DMS 273 treated with DMSO at 0.1 percent for 48 hours (cell line): ENCODE measurements at regions not wholly inside any gene's neighbourhood (a gene's known extent, or its start where the extent isn't known, plus 50 kb on each side); places are given as distances from the start of the nearest gene placed in this dataset.

Source experiments
- DNase-seq: peaks from one replicate; lab custom pipeline; 2025; lab: John Stamatoyannopoulos, UW

GRCh38 chr2:155157065-155157464 lies 458.6 kb downstream of the KCNJ3 start:
- no peak for DNase-seq

GRCh38 chr2:155151945-155152344 lies 453.4 kb downstream of the KCNJ3 start:
- peak; percentile 57 for DNase-seq

- DNase-seq: no peak
These were observed 453.0 kb downstream of the KCNJ3 start for GRCh38 chr2:155151472-155151871.

GRCh38 chr2:155145758-155146229 lies 447.3 kb downstream of the KCNJ3 start:
- DNase-seq: peak; percentile 97

- no peak for DNase-seq
These were observed 442.9 kb downstream of the KCNJ3 start for GRCh38 chr2:155141418-155141817.

GRCh38 chr2:155125585-155126230 lies 427.2 kb downstream of the KCNJ3 start:
- DNase-seq: no peak

- no peak for DNase-seq
These were observed 417.4 kb downstream of the KCNJ3 start for GRCh38 chr2:155115846-155116245.

- no peak for DNase-seq
These were observed 412.6 kb downstream of the KCNJ3 start for GRCh38 chr2:155111070-155111469.

- no peak for DNase-seq
These were observed 411.0 kb downstream of the KCNJ3 start for GRCh38 chr2:155109527-155109926.

GRCh38 chr2:155100261-155100660 lies 401.8 kb downstream of the KCNJ3 start:
- no peak for DNase-seq

GRCh38 chr2:155099784-155100183 lies 401.3 kb downstream of the KCNJ3 start:
- no peak for DNase-seq

- DNase-seq: no peak
These were observed 397.1 kb downstream of the KCNJ3 start for GRCh38 chr2:155095613-155096012.

- DNase-seq: no peak
These were observed 381.9 kb downstream of the KCNJ3 start for GRCh38 chr2:155080373-155080772.

GRCh38 chr2:155070489-155070888 lies 372.0 kb downstream of the KCNJ3 start:
- DNase-seq: peak; percentile 96

- DNase-seq: no peak
These were observed 364.4 kb downstream of the KCNJ3 start for GRCh38 chr2:155062922-155063258.

- peak; percentile 63 for DNase-seq
These were observed 363.9 kb downstream of the KCNJ3 start for GRCh38 chr2:155062250-155062921.

GRCh38 chr2:155060896-155061295 lies 362.4 kb downstream of the KCNJ3 start:
- peak; percentile 92 for DNase-seq

- no peak for DNase-seq
These were observed 356.2 kb downstream of the KCNJ3 start for GRCh38 chr2:155054712-155055111.

GRCh38 chr2:155043097-155043496 lies 344.6 kb downstream of the KCNJ3 start:
- no peak for DNase-seq

GRCh38 chr2:155035308-155035707 lies 336.8 kb downstream of the KCNJ3 start:
- DNase-seq: peak; percentile 76

- no peak for DNase-seq
These were observed 335.2 kb downstream of the KCNJ3 start for GRCh38 chr2:155033652-155034051.

GRCh38 chr2:155030296-155030695 lies 331.8 kb downstream of the KCNJ3 start:
- no peak for DNase-seq

- DNase-seq: peak; percentile 74
These were observed 328.2 kb downstream of the KCNJ3 start for GRCh38 chr2:155026651-155027174.

- no peak for DNase-seq
These were observed 325.2 kb downstream of the KCNJ3 start for GRCh38 chr2:155023674-155024073.
